ENCODE measurements at regions not wholly inside any gene's neighbourhood (a gene's known extent, or its start where the extent isn't known, plus 50 kb on each side); places are given as distances from the start of the nearest gene placed in this dataset.

GRCh38 chr21:18488252-18488651 lies 84.7 kb upstream of the TMPRSS15 start:
- no peak for TF ChIP-seq CTCF (IDR thresholded peaks at IDR 0.05)
- no peak for TF ChIP-seq POLR2A (IDR thresholded peaks at IDR 0.05)
- no peak for TF ChIP-seq POLR2AphosphoS5 (IDR thresholded peaks at IDR 0.05)
- no peak for TF ChIP-seq EP300 (IDR thresholded peaks at IDR 0.05)
